Inferior parietal cortex (tissue), 1 donor: ENCODE measurements at regions not wholly inside any gene's neighbourhood (a gene's known extent, or its start where the extent isn't known, plus 50 kb on each side); places are given as distances from the start of the nearest gene placed in this dataset.

Experiments used
- DNase-seq: peaks from one replicate; pipeline ENCODE4 v3.0.0-alpha.2; 2016; ENCODE audit errors: extremely low spot score

DNA sequence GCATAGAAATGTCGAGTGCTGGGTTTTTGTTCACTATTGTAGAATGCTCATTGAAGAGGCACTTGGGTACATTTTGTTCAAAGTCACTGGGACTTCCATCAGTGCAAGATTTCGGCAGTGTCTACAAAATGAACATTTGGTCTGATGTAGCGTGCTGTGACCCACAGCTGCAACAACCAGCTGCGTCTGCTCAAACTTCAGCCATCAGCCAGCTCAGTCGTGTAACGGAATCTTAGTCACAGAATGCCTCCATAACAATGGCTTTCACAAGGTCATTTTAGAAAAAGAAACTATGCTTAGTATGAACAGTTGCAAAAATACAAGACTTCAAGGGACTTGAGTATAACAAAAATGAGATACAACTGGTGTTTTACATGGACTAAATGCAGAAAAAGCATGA lies 828.1 kb upstream of the GRAMD2B start:
- no peak for DNase-seq

DNA sequence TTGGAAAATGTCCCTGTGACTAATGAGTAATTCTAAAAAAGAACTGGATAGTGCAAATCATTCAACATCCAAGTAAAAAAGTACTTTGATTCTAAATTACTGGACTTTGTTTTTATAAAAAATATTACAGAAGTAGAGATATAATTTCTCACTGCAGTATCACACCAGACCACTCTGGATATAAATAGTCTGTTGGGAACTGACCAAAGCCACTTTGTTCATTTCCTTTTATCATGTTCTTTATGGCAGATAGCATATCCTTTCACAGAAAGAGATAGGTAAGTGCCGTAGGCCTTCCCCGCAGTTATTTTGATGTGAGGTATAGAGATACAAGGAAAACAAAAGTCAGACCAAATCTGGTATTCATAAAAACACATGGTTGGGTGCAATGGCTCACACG lies 827.4 kb upstream of the GRAMD2B start:
- DNase-seq, result no peak

DNA sequence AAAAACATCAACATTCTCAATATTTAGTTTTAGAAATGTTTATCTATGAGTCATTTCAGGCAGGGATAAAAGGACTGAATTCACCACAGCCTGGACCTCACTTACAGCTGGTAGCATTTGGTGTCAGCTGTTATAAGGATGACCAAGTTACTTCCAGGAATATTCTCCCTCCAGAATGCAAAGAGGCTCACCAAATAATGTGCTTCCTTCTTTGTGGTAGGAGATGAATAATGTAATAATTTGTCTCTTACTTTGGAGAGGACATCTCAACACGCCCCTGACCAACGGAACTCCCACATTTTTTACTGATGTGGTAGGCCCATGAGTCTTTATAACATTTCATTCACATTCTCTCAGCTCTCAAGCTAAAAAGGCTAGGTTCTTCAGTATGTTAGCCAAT lies 825.9 kb upstream of the GRAMD2B start:
- no peak for DNase-seq

GRCh38 chr5:125600559-125600958 lies 822.6 kb upstream of the GRAMD2B start:
- no peak for DNase-seq

DNA sequence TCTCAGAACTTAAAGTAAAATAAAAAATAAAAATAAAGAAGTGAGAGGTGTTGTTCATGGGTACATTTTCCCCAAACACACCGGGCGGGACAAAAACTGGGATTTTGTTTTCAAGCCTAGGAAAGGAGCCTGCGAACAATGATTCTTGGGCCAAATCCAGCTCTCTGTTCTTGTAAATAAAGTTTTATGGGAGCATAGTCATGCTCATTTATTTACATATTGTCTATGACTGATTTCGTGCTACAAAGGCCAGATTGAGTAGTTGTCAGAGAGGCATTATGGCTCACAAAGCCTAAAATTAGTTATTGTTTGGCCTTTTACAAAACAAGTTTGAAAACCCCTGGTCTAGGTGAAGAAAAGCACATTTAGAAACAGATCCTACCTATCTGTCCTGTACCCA lies 821.0 kb upstream of the GRAMD2B start:
- DNase-seq, result no peak

DNA sequence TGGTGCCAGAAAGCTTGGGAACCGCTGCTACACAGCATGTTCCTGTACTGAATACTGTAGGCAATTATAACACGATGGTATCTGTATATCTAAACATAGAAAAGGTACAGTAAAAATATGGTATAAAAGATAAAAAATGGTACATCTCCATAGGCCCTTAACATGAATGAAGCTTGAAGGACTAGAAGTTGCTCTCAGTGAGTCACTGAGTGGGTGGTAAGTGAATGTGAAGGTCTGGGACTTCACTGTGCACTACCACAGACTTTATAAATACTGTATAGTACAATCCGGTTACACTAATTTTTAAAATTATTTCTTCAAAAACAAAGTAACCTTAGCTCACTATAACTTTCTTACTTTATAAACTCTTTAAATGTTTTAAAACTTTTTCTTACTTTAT lies 819.9 kb upstream of the GRAMD2B start:
- no peak for DNase-seq

GRCh38 chr5:125604104-125604503 lies 819.1 kb upstream of the GRAMD2B start:
- DNase-seq, result no peak

DNA sequence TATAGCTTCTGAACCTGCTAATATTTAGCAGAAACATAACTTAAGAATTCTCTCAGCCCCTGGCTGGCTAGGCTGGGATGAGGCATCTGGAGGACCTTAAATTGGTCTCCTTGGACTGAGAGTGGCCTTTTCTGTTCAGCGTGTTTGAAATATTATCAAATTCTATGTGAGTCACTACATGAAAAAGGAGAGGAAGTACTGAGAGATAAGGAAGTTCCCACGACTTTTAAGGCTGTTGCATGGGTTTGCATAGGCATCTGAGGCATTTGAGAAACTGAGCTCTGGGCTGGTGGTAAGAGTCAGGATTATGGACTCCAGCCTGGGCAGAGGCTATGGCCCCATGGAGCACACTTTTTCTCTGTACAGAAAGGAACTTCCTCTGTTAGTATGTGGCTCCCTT lies 816.2 kb upstream of the GRAMD2B start:
- no peak for DNase-seq

GRCh38 chr5:125609011-125609410 lies 814.2 kb upstream of the GRAMD2B start:
- no peak for DNase-seq

DNA sequence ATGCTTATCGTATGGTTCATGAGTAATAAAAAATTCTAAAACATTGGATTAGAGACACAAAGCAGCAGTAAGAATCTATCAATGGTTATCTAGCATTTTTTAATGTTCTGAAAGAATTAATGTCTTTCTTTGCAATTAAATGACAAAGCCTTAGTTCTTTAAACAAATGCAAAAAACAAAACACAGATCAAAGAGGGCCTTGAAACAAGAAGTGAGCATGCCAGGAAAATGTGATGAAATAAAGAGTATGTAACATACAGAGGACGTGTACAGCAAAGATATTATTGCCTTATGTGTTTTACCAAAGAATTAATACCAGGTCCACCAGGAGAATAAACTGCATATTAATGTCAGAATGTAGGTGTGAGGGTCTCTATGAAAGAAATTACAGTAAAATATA lies 812.3 kb upstream of the GRAMD2B start:
- no peak for DNase-seq

DNA sequence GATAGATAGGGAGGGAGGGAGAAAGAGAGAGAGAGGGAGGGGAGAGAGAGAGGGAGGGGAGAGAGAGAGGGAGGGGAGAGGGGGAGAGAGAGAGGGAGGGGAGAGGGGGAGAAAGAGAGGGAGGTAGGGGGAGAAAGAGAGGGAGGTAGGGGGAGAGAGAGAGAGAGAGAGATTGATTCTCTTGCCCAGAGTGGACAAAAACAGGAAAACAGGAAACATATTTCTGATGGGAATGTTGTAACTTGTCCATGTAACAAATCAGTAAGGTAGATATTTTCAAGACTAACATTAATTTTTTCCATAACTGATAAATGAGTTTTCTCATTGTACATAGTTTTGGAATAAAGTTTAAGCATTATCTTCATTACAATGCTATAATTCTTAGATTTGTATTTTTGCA lies 811.7 kb upstream of the GRAMD2B start:
- DNase-seq, result no peak

- DNase-seq, result peak; percentile 9
These were observed 811.0 kb upstream of the GRAMD2B start for GRCh38 chr5:125612181-125612721.

DNA sequence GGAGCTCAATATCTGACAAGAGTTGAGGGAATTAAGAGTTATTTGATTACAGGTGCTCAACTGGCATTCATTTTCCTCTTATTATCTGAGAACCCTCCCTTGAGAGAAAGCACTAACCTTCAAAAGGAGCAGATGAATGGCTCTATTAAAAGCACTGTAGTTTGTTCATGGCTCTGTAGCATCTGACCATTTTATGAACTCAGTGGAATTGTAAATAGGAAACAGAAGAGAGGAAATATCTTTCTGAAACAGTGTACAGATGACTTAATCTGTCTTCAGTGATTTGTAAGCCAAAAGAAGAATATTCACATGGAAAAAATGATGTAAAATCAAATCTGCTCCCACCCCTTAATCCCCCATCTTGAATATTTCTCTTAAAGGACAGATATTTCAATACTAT lies 810.4 kb upstream of the GRAMD2B start:
- peak; percentile 6 for DNase-seq

GRCh38 chr5:125630237-125630636 lies 793.0 kb upstream of the GRAMD2B start:
- DNase-seq, result no peak

- no peak for DNase-seq
These were observed 789.7 kb upstream of the GRAMD2B start for GRCh38 chr5:125633523-125633922.

DNA sequence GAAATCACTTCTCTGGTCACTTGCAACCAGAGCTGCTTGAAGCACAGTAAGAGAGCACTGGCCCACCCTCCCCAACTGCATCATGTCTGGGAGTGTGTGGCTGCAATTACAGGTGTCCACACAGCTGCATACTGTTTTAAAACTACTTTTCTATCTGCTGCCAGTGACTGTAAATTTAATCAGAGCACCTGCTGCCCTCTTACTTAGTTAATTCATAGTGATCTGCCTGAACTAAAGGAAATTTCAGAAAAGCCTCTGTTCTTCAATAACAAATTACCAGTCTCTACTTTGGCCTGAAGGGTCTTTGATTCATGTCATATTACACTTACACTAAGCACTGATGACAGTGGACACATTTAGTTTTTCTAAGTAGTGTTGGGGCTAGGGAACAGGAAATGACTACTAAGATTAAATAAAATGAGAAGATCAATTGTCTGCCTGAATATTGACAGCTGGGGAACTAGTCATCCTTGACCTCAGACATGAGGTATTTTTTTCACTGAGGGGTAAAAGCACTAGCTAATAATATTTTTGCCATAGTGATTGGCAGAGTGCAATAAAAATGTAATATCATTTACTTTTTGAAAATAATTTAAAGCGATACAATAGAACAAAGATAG lies 788.9 kb upstream of the GRAMD2B start:
- no peak for DNase-seq

DNA sequence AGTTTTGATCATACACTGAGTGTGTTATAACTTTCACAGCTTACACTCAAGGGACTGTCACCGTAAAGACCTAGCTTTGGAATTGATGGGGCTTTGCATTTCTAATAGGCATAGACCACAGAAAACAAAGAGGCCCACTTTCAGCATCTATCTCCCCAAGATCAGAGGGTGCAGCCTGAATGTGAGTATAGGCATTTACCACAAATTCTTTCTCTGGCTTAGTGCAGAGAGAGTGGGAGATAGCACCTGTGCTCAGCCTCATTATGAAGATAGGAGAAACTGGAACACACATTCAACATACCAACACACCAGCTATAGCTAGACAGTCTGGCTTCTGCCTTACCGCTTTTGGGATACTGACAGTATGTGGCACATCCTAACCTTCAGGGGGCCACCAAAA lies 783.4 kb upstream of the GRAMD2B start:
- DNase-seq, result no peak

DNA sequence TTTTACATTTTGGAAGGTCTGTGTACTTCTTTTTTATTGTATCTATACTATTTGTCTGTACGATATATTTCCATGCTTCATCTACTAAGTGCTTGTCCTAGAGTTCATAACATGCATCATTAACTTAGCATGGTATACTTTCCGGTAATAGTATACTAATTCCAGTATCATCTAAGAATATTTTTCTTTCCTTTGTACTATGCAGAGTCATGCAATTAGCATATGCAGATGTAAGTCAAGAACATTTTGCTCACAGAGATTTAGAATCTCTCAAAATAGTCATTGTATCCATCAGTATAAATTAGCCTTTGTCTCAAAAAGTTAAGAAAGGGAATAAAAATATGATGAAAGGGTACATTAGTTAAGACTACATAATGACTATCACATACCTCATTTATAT lies 770.4 kb upstream of the GRAMD2B start:
- no peak for DNase-seq

DNA sequence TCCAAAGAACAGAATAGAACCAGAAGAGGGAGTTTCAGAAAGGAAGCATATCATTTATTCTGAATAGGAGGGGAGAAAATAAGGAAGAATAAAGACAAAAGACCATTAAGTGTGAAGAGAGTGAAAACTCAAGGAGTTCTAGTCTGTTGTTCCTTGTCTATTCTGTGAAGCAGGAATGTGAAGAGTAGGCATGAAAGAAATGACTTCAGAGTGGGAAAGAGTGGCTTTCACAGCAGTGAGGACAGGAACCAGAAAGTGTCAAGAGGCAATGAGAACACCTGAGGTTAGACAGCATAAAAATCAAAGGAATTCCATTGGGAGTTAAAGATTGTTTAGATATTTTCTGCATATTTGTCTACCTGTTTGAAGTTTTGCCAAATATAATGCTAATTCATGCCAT lies 768.8 kb upstream of the GRAMD2B start:
- no peak for DNase-seq

GRCh38 chr5:125655156-125655555 lies 768.1 kb upstream of the GRAMD2B start:
- peak; percentile 55 for DNase-seq

DNA sequence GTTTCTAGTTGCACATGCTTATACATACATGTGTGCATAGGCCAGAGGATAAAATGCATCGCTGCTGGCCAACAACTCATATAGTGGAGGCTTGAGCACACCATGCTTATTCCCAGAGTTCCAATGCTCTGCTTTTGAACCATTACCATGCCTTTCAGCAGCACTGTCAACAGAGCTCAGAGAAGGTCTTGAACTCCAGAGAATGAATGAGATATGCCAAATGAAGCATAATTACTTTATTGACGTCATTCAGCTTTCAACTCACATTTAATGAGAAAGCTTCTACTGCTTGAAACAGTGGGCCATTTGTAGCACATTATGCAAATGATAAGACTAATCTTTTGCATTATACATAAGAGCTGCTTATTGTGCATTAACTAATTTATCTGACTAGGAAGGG lies 765.3 kb upstream of the GRAMD2B start:
- no peak for DNase-seq

GRCh38 chr5:125659316-125660023 lies 763.7 kb upstream of the GRAMD2B start:
- no peak for DNase-seq

GRCh38 chr5:125660231-125660895 lies 762.8 kb upstream of the GRAMD2B start:
- no peak for DNase-seq
